B cell (primary cell): ENCODE measurements at regions not wholly inside any gene's neighbourhood (a gene's known extent, or its start where the extent isn't known, plus 50 kb on each side); places are given as distances from the start of the nearest gene placed in this dataset.

Experiments
- ATAC-seq: fragments of 200-7000 bp; cut with Tn5 transposase; one replicate; pipeline ENCODE4 v1.10.0; 2021; ENCODE audit warnings: low read depth, mild to moderate bottlenecking, moderate number of reproducible peaks, moderate library complexity
- CTCF ChIA-PET: fragments of 350-600 bp; sonication (Branson Sonifier 250); formaldehyde crosslinking; loops from one replicate; lab custom pipeline; 2021; ENCODE audit warnings: antibody characterized with exemption, inconsistent platforms; lab: Charles Lee
- POLR2A ChIA-PET: fragments of 350-600 bp; sonication (Branson Sonifier 250); formaldehyde crosslinking; loops from one replicate; lab custom pipeline; 2021; ENCODE audit warnings: antibody characterized with exemption; lab: Charles Lee
- DNase-seq: peaks from one replicate; pipeline ENCODE4 v3.0.0; 2013
- H2AFZ ChIP-seq: 2 replicates; pipeline ENCODE4 v1.6.1; 2012; ENCODE audit warnings: mild to moderate bottlenecking, low read depth, low read length; ENCODE audit not compliant: insufficient read depth, poor library complexity, severe bottlenecking
- H3K27ac ChIP-seq, 2 donors: 1 replicate in 1 of 2; 2 replicates in 1 of 2; pipeline ENCODE4 v1.5.1; 2012 to 2013; ENCODE audit warnings: low read length in 2 of 2, mild to moderate bottlenecking in 2 of 2, moderate library complexity in 1 of 2
- H3K27me3 ChIP-seq, 4 experiments: fragments of 200-600 bp in 1 of 4; sonication (generic) in 1 of 4; replicated peaks in 1 of 4; 1 replicate in 2 of 4; 2 replicates in 2 of 4; pipeline versions ENCODE4 v1.6.1 to v1.7.0; 2013 to 2016; ENCODE audit warnings: low read length in 3 of 4, mild to moderate bottlenecking in 2 of 4, mixed read lengths in 1 of 4, moderate library complexity in 1 of 4; ENCODE audit not compliant: insufficient read depth in 4 of 4, control insufficient read depth in 3 of 4; ENCODE audit errors: control extremely low read depth in 1 of 4
- H3K36me3 ChIP-seq, 2 experiments: replicated peaks in 1 of 2; 1 replicate in 1 of 2; 2 replicates in 1 of 2; pipeline versions ENCODE4 v1.6.1 to v1.7.1; 2013; ENCODE audit warnings: low read length in 1 of 2; ENCODE audit not compliant: insufficient read depth in 2 of 2, control insufficient read depth in 1 of 2; ENCODE audit errors: control extremely low read depth in 1 of 2, extremely low read depth in 1 of 2
- H3K4me1 ChIP-seq, 2 donors: fragments of 200-600 bp in 1 of 2; sonication (generic) in 1 of 2; 1 replicate in 1 of 2; 2 replicates in 1 of 2; pipeline versions ENCODE4 v1.5.1 to v1.6.1; 2013 to 2017; ENCODE audit warnings: low read length in 2 of 2; ENCODE audit not compliant: control insufficient read depth in 2 of 2, insufficient read depth in 2 of 2
- H3K4me2 ChIP-seq: replicated peaks from 2 replicates; pipeline ENCODE3; 2012; ENCODE audit warnings: mild to moderate bottlenecking, low read depth, low read length; ENCODE audit not compliant: poor library complexity, severe bottlenecking
- H3K4me3 ChIP-seq, 5 experiments: fragments of 200-600 bp in 1 of 5; sonication (generic) in 1 of 5; 1 replicate in 3 of 5; 2 replicates in 2 of 5; pipeline versions ENCODE4 v1.5.1 to v1.7.0; 2011 to 2016; ENCODE audit warnings: low read length in 4 of 5, mild to moderate bottlenecking in 4 of 5, low read depth in 2 of 5, control low read depth in 1 of 5, moderate library complexity in 1 of 5; ENCODE audit not compliant: insufficient read depth in 1 of 5; ENCODE audit errors: control extremely low read depth in 1 of 5, extremely low read depth in 1 of 5
- H3K79me2 ChIP-seq: fragments of 200-600 bp; sonication (generic); one replicate; pipeline ENCODE4 v1.6.0; 2016; ENCODE audit warnings: low read length; ENCODE audit not compliant: control insufficient read depth, insufficient read depth
- H3K9ac ChIP-seq: fragments of 200-600 bp; sonication (generic); 2 replicates; pipeline ENCODE4 v1.6.1; 2017; ENCODE audit warnings: mild to moderate bottlenecking, low read length, moderate library complexity
- H3K9me3 ChIP-seq, 3 donors: one replicate each; pipeline versions ENCODE4 v1.6.1 to v1.7.1; 2013; ENCODE audit warnings: low read length in 2 of 3; ENCODE audit not compliant: control insufficient read depth in 2 of 3, insufficient read depth in 1 of 3; ENCODE audit errors: control extremely low read depth in 1 of 3
- H4K20me1 ChIP-seq: 2 replicates; pipeline ENCODE4 v1.6.0; 2012; ENCODE audit warnings: mild to moderate bottlenecking, low read length; ENCODE audit not compliant: insufficient read depth, control insufficient read depth, poor library complexity, severe bottlenecking
- H3K27ac Mint-ChIP-seq: one replicate; pipeline ENCODE4 v1.8.0; 2021; ENCODE audit warnings: mixed read lengths
- H3K27me3 Mint-ChIP-seq: one replicate; pipeline ENCODE4 v1.8.0; 2021; ENCODE audit warnings: mixed read lengths
- H3K4me1 Mint-ChIP-seq: one replicate; pipeline ENCODE4 v1.8.0; 2021; ENCODE audit warnings: mixed read lengths
- H3K4me3 Mint-ChIP-seq: one replicate; pipeline ENCODE4 v1.8.0; 2021; ENCODE audit warnings: mixed read lengths
- H3K9me3 Mint-ChIP-seq: one replicate; pipeline ENCODE4 v1.8.0; 2022; ENCODE audit warnings: mixed read lengths; ENCODE audit not compliant: insufficient read depth
- CTCF ChIP-seq: fragments of 200-600 bp; IDR thresholded peaks from one replicate; pipeline ENCODE4 v1.8.0; 2022; ENCODE audit warnings: antibody characterized with exemption, mild to moderate bottlenecking
- EZH2 ChIP-seq: IDR thresholded peaks from 2 replicates; pipeline ENCODE4 v1.6.1; 2012; ENCODE audit warnings: borderline replicate concordance, low read depth, mild to moderate bottlenecking, moderate library complexity, low read length; ENCODE audit not compliant: insufficient read depth, poor library complexity, severe bottlenecking
- WGBS: methylation state at CpG from one replicate; pipeline ENCODE4 v1.1.5; 2013; ENCODE audit warnings: missing lambda C conversion rate; ENCODE audit not compliant: insufficient coverage; 5-methylcytosine and 5-hydroxymethylcytosine counted together
- intact Hi-C: fragments of 100-400 bp; cut with micrococcal nuclease; formaldehyde crosslinking; loops from one replicate; pipeline ENCODE4 v1.10.0; 2022

- no peaks in the 10 kb centered on the region for H3K79me2 ChIP-seq
- Mint-ChIP-seq H3K4me1 (no peaks in the 10 kb centered on the region), H3K4me3 (no peak overlapping the region), H3K9me3 (peaks cover 2% of the 10 kb centered on the region), H3K27ac (no peak overlapping the region), H3K27me3 (peaks cover 7% of the 10 kb centered on the region)
- ATAC-seq (no peak), DNase-seq (no peak)
- no peaks in the 10 kb centered on the region for H4K20me1 ChIP-seq
- no peak overlapping the region for H3K4me3 ChIP-seq
- CTCF ChIA-PET = no interaction called here
- no peak overlapping the region for H3K27ac ChIP-seq
- H2AFZ ChIP-seq = no peak overlapping the region
- POLR2A ChIA-PET = no interaction called here
- no peaks in the 10 kb centered on the region for H3K4me1 ChIP-seq
- no peak overlapping the region for H3K4me2 ChIP-seq
- no peak overlapping the region for H3K9ac ChIP-seq
- intact Hi-C loops = no loop called here
- no peaks in the 10 kb centered on the region for H3K36me3 ChIP-seq
- TF ChIP-seq EZH2 (no peak), CTCF (no peak)
- no peaks in the 10 kb centered on the region for H3K27me3 ChIP-seq
- WGBS = 33% methylated on average over 1 of the region's 2 CpGs
- peaks cover 0 to 1% (median 0%) of the 10 kb centered on the region in 3 donors for H3K9me3 ChIP-seq
Measured at GRCh38 chr11:103794262-103794661, 242.2 kb upstream of the DDI1 start.

GRCh38 chr11:103798026-103798425 lies 238.4 kb upstream of the DDI1 start:
- intact Hi-C loops = no loop called here
- Histone ChIP-seq H3K4me1 (no peaks in the 10 kb centered on the region), H2AFZ (no peak overlapping the region), H3K4me3 (no peak overlapping the region), H3K27me3 (no peaks in the 10 kb centered on the region), H3K4me2 (no peak overlapping the region), H3K36me3 (no peaks in the 10 kb centered on the region), H3K79me2 (no peaks in the 10 kb centered on the region), H3K27ac (no peak overlapping the region), H3K9ac (no peak overlapping the region), H3K9me3 (no peaks in the 10 kb centered on the region), H4K20me1 (no peaks in the 10 kb centered on the region)
- Mint-ChIP-seq H3K4me1 (no peaks in the 10 kb centered on the region), H3K4me3 (no peak overlapping the region), H3K27me3 (peaks cover 7% of the 10 kb centered on the region), H3K27ac (no peak overlapping the region), H3K9me3 (no peaks in the 10 kb centered on the region)
- CTCF ChIA-PET = no interaction called here
- no peak for ATAC-seq
- no CpG with 5 or more reads among the region's 1 CpG for WGBS
- TF ChIP-seq CTCF (no peak), EZH2 (no peak)
- no peak for DNase-seq
- POLR2A ChIA-PET = no interaction called here
